OCI-LY1 (cell line): ENCODE measurements at regions not wholly inside any gene's neighbourhood (a gene's known extent, or its start where the extent isn't known, plus 50 kb on each side); places are given as distances from the start of the nearest gene placed in this dataset.

ENCODE experiments used
- H2AFZ ChIP-seq: fragments of 200-600 bp; sonication (generic), shearing (Covaris generic); 2 replicates; pipeline ENCODE4 v1.6.0; 2014; ENCODE audit warnings: antibody characterized with exemption, mild to moderate bottlenecking, low read length
- H3F3A ChIP-seq: fragments of 200-600 bp; sonication (generic), shearing (Covaris generic); 2 replicates; pipeline ENCODE4 v1.6.0; 2014; ENCODE audit warnings: mild to moderate bottlenecking, antibody characterized with exemption, low read length, moderate library complexity; ENCODE audit not compliant: insufficient read depth
- H3K27ac ChIP-seq: fragments of 200-600 bp; sonication (generic); 2 replicates; pipeline ENCODE4 v1.5.1; 2014; ENCODE audit warnings: low read length, mixed run types, mild to moderate bottlenecking, low read depth; ENCODE audit not compliant: poor library complexity, severe bottlenecking
- H3K27me3 ChIP-seq: fragments of 200-600 bp; sonication (generic); 2 replicates; pipeline ENCODE4 v1.6.0; 2014; ENCODE audit warnings: antibody characterized with exemption, mild to moderate bottlenecking, low read length, moderate library complexity; ENCODE audit not compliant: insufficient read depth
- H3K36me3 ChIP-seq: fragments of 200-600 bp; sonication (generic); 2 replicates; pipeline ENCODE4 v1.6.1; 2014; ENCODE audit warnings: mild to moderate bottlenecking, antibody characterized with exemption, low read length, moderate library complexity, mixed read lengths; ENCODE audit not compliant: insufficient read depth
- H3K4me1 ChIP-seq: fragments of 200-600 bp; sonication (generic); 2 replicates; pipeline ENCODE4 v1.5.1; 2014; ENCODE audit warnings: mild to moderate bottlenecking, low read length, moderate library complexity; ENCODE audit not compliant: insufficient read depth, severe bottlenecking
- H3K4me2 ChIP-seq: fragments of 200-600 bp; sonication (generic), shearing (Covaris generic); 2 replicates; pipeline ENCODE4 v1.6.1; 2014; ENCODE audit warnings: low read length
- H3K4me3 ChIP-seq: fragments of 200-600 bp; sonication (generic); 2 replicates; pipeline ENCODE4 v1.5.1; 2014; ENCODE audit warnings: low read length, low read depth, mild to moderate bottlenecking, mixed read lengths; ENCODE audit not compliant: poor library complexity, severe bottlenecking
- H3K79me2 ChIP-seq: fragments of 200-600 bp; shearing (Covaris generic); 2 replicates; pipeline ENCODE4 v1.6.1; 2016; ENCODE audit warnings: mixed run types, low read length, mixed read lengths; ENCODE audit not compliant: insufficient read depth
- H3K9ac ChIP-seq: fragments of 200-600 bp; sonication (generic), shearing (Covaris generic); 2 replicates; pipeline ENCODE4 v1.6.1; 2014; ENCODE audit warnings: mild to moderate bottlenecking, low read length, mixed read lengths
- H3K9me2 ChIP-seq: fragments of 200-600 bp; sonication (generic), shearing (Covaris generic); 2 replicates; pipeline ENCODE4 v1.6.1; 2014; ENCODE audit warnings: low read depth, mild to moderate bottlenecking, low read length, mixed read lengths
- H3K9me3 ChIP-seq: fragments of 200-600 bp; shearing (Covaris generic); 2 replicates; pipeline ENCODE4 v1.6.1; 2014; ENCODE audit warnings: low read length, mixed read lengths
- H4K20me1 ChIP-seq: fragments of 200-600 bp; sonication (generic), shearing (Covaris generic); 2 replicates; pipeline ENCODE4 v1.6.0; 2016; ENCODE audit warnings: mild to moderate bottlenecking, low read length; ENCODE audit not compliant: insufficient read depth
- CTCF ChIP-seq: fragments of 200-600 bp; sonication (generic), shearing (Covaris generic); IDR thresholded peaks from 2 replicates; pipeline ENCODE4 v1.5.1; 2017; ENCODE audit warnings: mild to moderate bottlenecking, antibody characterized with exemption, low read length, moderate library complexity, mixed read lengths
- EZH2 ChIP-seq: fragments of 200-600 bp; sonication (generic), shearing (Covaris generic); IDR thresholded peaks from 2 replicates; pipeline ENCODE4 v1.8.0; 2017; ENCODE audit warnings: borderline replicate concordance, mixed run types, mild to moderate bottlenecking, antibody characterized with exemption, low read length, moderate library complexity, mixed read lengths

GRCh38 chr1:57494530-57495079 lies 70.7 kb upstream of the DAB1 start:
- Histone ChIP-seq H4K20me1 (no peaks in the 10 kb centered on the region), H2AFZ (no peak overlapping the region)

GRCh38 chr1:57492586-57493226 lies 68.8 kb upstream of the DAB1 start:
- H3K27me3 ChIP-seq: no peaks in the 10 kb centered on the region
- H3K4me3 ChIP-seq: no peak overlapping the region
- no peaks in the 10 kb centered on the region for H4K20me1 ChIP-seq
- no peak overlapping the region for H3K4me2 ChIP-seq
- H3K36me3 ChIP-seq: no peaks in the 10 kb centered on the region
- no peaks in the 10 kb centered on the region for H3K9me3 ChIP-seq
- H3K9me2 ChIP-seq: no peaks in the 10 kb centered on the region
- H2AFZ ChIP-seq: no peak overlapping the region
- TF ChIP-seq CTCF (no peak), EZH2 (no peak)
- no peaks in the 10 kb centered on the region for H3K79me2 ChIP-seq
- no peak overlapping the region for H3K27ac ChIP-seq
- H3K9ac ChIP-seq: no peak overlapping the region
- no peaks in the 10 kb centered on the region for H3K4me1 ChIP-seq
- H3F3A ChIP-seq: no peaks in the 10 kb centered on the region

More at GRCh38 chr1:57494530-57495079, 70.7 kb upstream of the DAB1 start:
- H3K27me3 ChIP-seq: no peaks in the 10 kb centered on the region
- no peak overlapping the region for H3K4me3 ChIP-seq
- H3K36me3 ChIP-seq: no peaks in the 10 kb centered on the region
- no peaks in the 10 kb centered on the region for H3K79me2 ChIP-seq
- H3F3A ChIP-seq: no peaks in the 10 kb centered on the region
- H3K4me1 ChIP-seq: no peaks in the 10 kb centered on the region
- H3K27ac ChIP-seq: no peak overlapping the region
- H3K9me3 ChIP-seq: no peaks in the 10 kb centered on the region
- H3K9me2 ChIP-seq: no peaks in the 10 kb centered on the region
- no peak overlapping the region for H3K9ac ChIP-seq
- TF ChIP-seq EZH2: no peak
- TF ChIP-seq CTCF: no peak
- H3K4me2 ChIP-seq: no peak overlapping the region

GRCh38 chr1:57489358-57490036 lies 65.6 kb upstream of the DAB1 start:
- Histone ChIP-seq H3F3A (no peaks in the 10 kb centered on the region), H3K27me3 (no peaks in the 10 kb centered on the region), H3K4me2 (no peak overlapping the region)

More at GRCh38 chr1:57489358-57490036, 65.6 kb upstream of the DAB1 start:
- Histone ChIP-seq H3K4me3 (no peak overlapping the region), H2AFZ (no peak overlapping the region), H3K9me2 (no peaks in the 10 kb centered on the region), H3K36me3 (no peaks in the 10 kb centered on the region), H3K9ac (no peak overlapping the region), H3K4me1 (no peaks in the 10 kb centered on the region), H3K27ac (no peak overlapping the region), H4K20me1 (no peaks in the 10 kb centered on the region), H3K9me3 (no peaks in the 10 kb centered on the region), H3K79me2 (no peaks in the 10 kb centered on the region)
- TF ChIP-seq EZH2: no peak
- no peak for TF ChIP-seq CTCF
